Astrocyte of the spinal cord (primary cell): ENCODE measurements at regions not wholly inside any gene's neighbourhood (a gene's known extent, or its start where the extent isn't known, plus 50 kb on each side); places are given as distances from the start of the nearest gene placed in this dataset.

Experiments
- DNase-seq: peaks from one replicate; pipeline ENCODE4 v3.0.0; 2011; ENCODE audit warnings: low read depth, low spot score
- H3K4me3 ChIP-seq: 2 replicates; pipeline ENCODE4 v1.5.1; 2011; ENCODE audit warnings: low read depth, mild to moderate bottlenecking, low read length, moderate library complexity
- in situ Hi-C: cut with HindIII; loops from 2 replicates; pipeline ENCODE4 v1.10.0; 2017; ENCODE audit warnings: low sequenced_read_pairs
- TF ChIP-seq, protein P1 (sequence below): IDR thresholded peaks from 2 replicates; pipeline ENCODE4 v1.5.1; 2012; ENCODE audit warnings: low read depth, mild to moderate bottlenecking, low read length, inconsistent platforms

DNA sequence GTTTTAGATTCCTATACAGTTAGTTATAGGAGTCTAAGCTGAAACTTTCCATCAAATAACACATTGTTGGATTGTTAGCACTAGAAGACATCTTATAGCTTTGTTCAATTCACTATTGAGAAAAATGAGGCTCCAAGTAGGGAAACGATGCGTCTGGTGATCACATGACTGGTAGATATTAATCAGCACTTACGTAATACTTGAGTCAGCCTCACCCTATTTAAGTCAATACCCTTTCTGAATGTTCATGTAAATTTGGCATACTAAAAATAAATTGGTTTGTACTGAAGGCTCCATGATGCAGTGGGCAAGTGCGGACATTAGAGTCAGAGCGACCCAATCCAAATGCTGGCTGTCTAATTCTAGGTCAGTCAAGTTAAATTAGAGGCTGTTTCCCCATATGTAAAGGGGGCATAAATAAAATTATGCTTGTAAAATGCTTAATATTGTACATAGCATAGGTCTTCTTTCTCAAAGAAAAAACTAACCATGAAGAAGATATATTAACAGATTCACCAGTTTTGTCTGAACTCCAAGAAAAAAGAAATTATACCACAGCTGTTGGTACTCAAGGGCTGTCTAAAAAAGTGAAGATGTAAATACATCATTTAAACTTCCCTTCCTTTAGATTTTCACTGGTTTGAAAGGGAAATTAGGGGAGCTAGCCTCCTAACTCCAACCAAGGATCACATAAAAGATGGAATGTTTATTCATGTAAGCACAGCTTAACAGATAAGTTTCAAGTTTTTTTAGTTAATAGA is 406.6 kb upstream of the TLE4 start:
- TF ChIP-seq, protein P1, sequence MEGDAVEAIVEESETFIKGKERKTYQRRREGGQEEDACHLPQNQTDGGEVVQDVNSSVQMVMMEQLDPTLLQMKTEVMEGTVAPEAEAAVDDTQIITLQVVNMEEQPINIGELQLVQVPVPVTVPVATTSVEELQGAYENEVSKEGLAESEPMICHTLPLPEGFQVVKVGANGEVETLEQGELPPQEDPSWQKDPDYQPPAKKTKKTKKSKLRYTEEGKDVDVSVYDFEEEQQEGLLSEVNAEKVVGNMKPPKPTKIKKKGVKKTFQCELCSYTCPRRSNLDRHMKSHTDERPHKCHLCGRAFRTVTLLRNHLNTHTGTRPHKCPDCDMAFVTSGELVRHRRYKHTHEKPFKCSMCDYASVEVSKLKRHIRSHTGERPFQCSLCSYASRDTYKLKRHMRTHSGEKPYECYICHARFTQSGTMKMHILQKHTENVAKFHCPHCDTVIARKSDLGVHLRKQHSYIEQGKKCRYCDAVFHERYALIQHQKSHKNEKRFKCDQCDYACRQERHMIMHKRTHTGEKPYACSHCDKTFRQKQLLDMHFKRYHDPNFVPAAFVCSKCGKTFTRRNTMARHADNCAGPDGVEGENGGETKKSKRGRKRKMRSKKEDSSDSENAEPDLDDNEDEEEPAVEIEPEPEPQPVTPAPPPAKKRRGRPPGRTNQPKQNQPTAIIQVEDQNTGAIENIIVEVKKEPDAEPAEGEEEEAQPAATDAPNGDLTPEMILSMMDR: no peak
- in situ Hi-C loops: no loop called here
- no peak overlapping the region for H3K4me3 ChIP-seq
- no peak for DNase-seq

DNA sequence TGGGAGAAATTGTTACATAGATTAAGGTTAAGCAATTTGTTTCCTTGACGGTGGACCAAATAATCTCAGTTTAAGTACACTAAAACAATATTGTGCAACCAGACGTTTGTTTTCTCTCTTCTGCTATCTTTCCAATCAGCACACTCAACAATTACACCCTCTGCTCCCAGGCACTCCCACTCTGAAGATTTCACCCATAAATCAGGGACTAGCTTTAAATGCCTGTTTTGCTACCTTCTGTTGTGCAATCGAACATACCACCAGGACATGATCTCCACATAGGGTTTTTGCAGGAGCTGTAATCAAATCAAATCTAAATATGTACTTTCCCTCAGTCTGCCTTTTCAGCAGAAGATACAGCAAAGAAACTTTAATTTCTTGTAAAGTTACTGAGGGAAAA is 405.8 kb upstream of the TLE4 start:
- no peak for DNase-seq
- in situ Hi-C loops: no loop called here
- H3K4me3 ChIP-seq: no peak overlapping the region
- TF ChIP-seq, protein P1: no peak

DNA sequence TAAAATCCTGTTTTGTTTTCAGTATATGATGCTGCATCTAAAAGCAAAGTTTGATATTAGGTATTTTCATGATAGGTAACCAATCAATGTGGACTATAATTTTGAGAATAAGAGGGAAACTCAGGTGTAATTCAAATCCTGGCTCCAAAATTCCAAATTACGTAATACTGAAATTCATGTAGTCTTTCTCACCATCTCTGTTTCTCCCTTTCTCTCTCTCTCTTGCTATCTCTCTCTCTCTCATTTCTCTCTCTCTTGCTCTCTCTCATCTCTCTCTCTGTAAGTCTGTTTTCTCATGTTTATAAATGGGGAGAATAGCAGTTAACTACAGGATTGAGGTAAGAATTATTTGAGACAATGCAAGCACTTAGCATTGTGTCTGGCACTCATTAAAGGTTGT is 401.1 kb upstream of the TLE4 start:
- TF ChIP-seq, protein P1: no peak
- H3K4me3 ChIP-seq: no peak overlapping the region
- in situ Hi-C loops: no loop called here
- no peak for DNase-seq

DNA sequence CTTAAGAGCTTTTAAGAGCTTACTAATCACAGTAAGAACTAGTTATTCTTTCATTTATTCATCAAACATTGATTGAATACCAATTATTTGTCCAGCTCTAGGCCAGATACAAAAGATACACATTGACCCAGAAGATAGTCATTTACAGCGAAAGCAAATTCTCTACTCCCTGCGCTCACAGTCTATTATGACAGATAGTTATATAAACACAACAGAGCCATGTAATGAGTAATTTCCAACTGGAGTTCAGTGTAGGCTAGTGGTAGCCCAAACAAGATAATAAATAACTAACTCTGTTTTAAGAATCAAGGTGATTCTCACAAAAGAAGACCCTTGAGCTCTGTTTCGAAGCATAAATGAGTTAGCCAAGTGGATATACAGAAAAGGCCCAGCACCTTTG is 397.8 kb upstream of the TLE4 start:
- TF ChIP-seq, protein P1: no peak
- in situ Hi-C loops: no loop called here

DNA sequence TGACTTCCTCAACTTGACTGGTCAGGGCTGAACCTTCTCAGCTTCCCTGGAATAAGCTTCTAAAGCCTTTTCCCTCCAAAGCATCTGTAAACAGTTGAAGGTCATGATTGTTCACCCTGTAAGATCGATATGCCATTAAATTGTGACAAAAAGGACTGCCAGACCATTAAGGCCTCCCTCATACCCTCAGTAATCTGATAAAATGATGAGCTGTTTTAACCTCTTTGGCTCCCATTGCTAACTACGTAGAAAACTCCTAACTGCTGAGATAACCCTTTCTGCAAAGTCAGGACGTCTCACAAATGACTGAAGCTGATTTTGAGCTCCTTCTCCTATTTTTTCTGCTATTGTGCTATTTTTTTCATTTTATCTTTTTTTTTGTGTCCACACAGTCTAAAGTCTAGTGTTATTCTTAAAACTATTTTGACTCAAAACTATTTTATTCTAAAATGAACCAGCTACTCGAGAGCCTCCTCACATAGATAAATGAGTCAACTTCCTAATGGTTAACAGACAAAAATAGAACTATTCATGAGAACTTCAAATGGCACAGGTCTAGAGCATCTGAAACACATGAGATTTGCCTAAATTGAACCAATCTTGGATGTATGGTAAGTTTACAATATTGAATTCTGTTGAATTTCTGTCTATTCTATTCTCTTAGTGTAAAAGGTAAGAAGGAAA is 395.6 kb upstream of the TLE4 start:
- TF ChIP-seq, protein P1: no peak
- in situ Hi-C loops: no loop called here
- no peak for DNase-seq
- no peak overlapping the region for H3K4me3 ChIP-seq

More for the DNA sequence above, 397.8 kb upstream of the TLE4 start:
- DNase-seq: no peak
- no peak overlapping the region for H3K4me3 ChIP-seq

DNA sequence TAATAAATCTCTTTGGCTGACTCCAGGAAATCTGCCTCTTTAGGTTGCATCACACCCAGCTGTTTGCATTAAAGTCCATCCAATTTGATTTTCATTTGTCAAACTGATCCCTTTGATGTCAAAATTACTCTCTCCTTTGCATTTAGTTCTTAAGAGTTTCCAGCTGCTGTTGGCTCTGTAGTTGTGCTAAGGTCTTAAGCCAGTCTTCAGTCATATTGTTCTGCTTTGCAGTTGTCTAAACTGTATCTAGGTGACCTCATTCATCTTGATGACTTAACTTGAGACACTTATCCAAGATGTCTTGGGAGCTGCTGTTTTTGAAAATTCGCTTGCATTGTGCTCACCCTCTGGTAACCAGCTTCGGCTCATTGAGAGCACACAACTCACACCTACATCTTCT is 386.9 kb upstream of the TLE4 start:
- TF ChIP-seq, protein P1: no peak
- DNase-seq: no peak
- in situ Hi-C loops: no loop called here
- H3K4me3 ChIP-seq: no peak overlapping the region
